ENCODE measurements at regions not wholly inside any gene's neighbourhood (a gene's known extent, or its start where the extent isn't known, plus 50 kb on each side); places are given as distances from the start of the nearest gene placed in this dataset.

DNA sequence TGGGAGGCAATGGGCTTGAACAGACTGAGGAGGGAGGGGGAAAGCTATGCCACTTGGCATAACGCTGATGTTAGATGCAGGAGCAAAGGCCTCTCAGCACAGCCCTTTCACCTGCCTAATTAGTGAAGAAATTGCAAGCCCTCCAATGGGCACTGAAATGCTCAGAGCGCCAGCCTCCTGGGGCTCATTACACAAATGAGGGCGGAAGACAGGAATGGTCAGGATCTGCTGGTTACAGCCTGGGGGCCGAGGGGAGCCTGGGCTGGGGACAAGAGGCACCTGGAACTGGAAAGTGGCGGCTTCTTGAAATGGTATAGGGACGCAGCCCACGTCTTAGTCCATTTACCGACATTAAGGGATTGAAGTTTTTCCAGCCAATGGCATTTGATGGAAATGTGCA, 50.2 kb upstream of the PLET1 start:
- Histone ChIP-seq H3K36me3 (ENCODE audit: insufficient read depth, low read length) (no peaks in the 10 kb centered on the region), H3K9me3 (ENCODE audit: low read length) (no peaks in the 10 kb centered on the region), H3K9ac (ENCODE audit: low read length) (no peak overlapping the region), H3K27me3 (ENCODE audit: low read length) (no peaks in the 10 kb centered on the region), H3K9me2 (replicated peaks; ENCODE audit: insufficient read depth, low read length) (no peaks in the 10 kb centered on the region), H4K20me1 (ENCODE audit: insufficient read depth, low read depth, low read length) (no peaks in the 10 kb centered on the region), H3K4me3 (ENCODE audit: low read length) (no peak overlapping the region), H3K27ac (ENCODE audit: low read length) (no peak overlapping the region), H3K4me1 (ENCODE audit: low read length) (no peaks in the 10 kb centered on the region), H3K4me2 (ENCODE audit: low read depth, low read length, poor library complexity, severe bottlenecking) (no peak overlapping the region), H3K79me2 (ENCODE audit: low read length) (no peaks in the 10 kb centered on the region), H2AFZ (ENCODE audit: low read length) (no peak overlapping the region)
- no peak for DNase-seq

DNA sequence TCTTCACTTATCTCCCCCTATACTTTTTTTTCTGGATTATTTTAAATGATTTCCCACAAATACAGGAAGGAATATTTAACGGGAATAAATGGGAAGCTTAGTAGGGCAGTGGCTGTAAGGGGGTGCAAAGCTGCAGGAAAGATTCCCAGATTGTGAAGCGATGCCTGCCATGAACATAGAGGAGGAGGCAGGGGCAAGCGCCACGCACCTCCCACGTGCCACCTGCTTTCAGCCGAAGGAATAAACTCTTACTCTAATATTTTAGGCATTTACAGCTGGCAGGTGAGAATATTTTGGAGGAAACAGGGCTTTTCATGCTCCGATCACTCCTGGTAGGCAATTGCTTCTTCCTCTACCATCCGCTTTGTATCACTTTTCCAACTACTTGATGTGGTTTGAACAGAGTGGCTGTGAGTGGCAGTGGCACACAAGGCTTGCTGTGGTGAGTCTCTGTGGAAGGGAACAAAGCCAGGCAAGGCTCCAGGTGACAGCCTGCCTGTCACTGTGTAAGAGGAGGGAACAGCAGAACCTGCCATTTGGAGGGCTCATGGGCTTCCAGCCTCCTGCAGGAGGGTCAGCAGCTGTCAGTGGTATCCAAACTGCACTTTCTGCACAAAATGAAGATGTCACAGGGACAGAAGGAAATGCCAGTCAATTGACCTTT, 54.5 kb upstream of the PLET1 start:
- Histone ChIP-seq H3K4me1 (ENCODE audit: low read length) (no peaks in the 10 kb centered on the region), H3K9me3 (ENCODE audit: low read length) (no peaks in the 10 kb centered on the region), H3K27me3 (ENCODE audit: low read length) (no peaks in the 10 kb centered on the region), H3K9ac (ENCODE audit: low read length) (no peak overlapping the region), H3K9me2 (replicated peaks; ENCODE audit: insufficient read depth, low read length) (no peaks in the 10 kb centered on the region), H4K20me1 (ENCODE audit: insufficient read depth, low read depth, low read length) (no peaks in the 10 kb centered on the region), H3K27ac (ENCODE audit: low read length) (no peak overlapping the region), H3K4me2 (ENCODE audit: low read depth, low read length, poor library complexity, severe bottlenecking) (no peak overlapping the region), H3K79me2 (ENCODE audit: low read length) (no peaks in the 10 kb centered on the region), H3K4me3 (ENCODE audit: low read length) (no peak overlapping the region), H2AFZ (ENCODE audit: low read length) (no peak overlapping the region), H3K36me3 (ENCODE audit: insufficient read depth, low read length) (no peaks in the 10 kb centered on the region)
- no peak for DNase-seq

DNA sequence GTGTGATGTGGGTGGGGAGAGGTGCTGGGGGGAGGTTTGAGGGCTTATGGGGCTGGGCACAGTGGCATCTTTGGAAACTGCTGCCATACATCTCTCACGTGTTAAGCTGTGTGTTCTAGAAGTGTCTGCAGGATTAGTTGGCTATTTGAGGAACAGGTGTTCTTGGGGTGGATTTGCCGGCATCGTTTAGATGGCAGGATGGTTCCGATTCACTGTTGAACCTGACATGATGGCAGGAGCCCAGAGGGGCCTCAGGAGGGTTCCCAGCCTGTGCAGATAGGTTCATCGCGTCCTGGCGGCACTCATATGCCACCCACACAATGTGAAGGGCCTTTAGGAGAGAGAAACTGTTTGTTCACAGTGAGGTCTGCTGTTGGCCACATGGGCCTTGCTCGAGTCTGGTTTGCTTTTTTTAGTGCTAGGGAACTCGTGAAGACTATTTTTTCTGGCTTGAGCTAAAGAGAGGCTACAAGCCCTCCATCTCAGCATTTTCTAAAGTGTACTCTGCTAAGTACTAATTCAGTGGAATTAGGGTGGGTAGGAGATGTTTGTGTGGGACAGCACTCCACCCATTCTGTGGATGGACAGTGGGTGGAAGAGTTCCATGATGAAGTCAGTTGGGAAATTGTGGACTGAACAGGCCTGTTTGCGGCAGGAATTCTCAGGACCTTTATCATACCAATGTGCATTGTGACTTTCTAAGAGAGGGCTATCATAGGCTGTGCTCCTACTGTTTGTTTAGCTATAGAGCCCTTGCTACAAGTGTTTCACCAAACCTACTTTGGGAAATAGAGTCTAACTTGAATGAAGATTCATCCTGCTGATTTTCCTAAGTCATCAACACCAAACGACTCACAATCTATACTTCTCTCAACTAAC, 55.4 kb upstream of the PLET1 start:
- no peak overlapping the region for H3K4me2 ChIP-seq (ENCODE audit: low read depth, low read length, poor library complexity, severe bottlenecking)

DNA sequence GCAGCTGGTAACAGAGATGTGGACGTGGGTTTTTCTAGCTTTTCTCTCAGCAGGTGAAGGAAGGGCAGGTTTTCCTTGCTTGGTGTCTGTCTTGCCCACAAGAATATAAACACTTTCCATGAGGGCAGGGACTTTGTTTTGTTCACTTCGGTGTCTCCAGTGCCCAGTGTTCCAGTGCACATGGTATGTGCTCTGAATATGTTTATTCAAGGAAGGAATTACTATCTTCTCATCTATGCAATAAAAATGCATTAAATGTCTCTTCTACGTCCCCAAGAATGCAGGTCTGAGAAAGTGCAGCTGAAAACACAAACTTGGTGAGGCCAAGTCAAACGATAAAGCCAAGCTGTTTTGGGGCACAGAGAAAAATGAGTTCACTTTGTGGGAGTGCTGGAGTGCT, 56.3 kb upstream of the PLET1 start:
- Histone ChIP-seq H4K20me1 (ENCODE audit: insufficient read depth, low read depth, low read length) (no peaks in the 10 kb centered on the region), H3K36me3 (ENCODE audit: insufficient read depth, low read length) (no peaks in the 10 kb centered on the region), H3K27ac (ENCODE audit: low read length) (no peak overlapping the region), H3K9me3 (ENCODE audit: low read length) (no peaks in the 10 kb centered on the region), H3K4me3 (ENCODE audit: low read length) (no peak overlapping the region), H3K79me2 (ENCODE audit: low read length) (no peaks in the 10 kb centered on the region), H3K9ac (ENCODE audit: low read length) (no peak overlapping the region), H3K9me2 (replicated peaks; ENCODE audit: insufficient read depth, low read length) (no peaks in the 10 kb centered on the region), H3K27me3 (ENCODE audit: low read length) (no peaks in the 10 kb centered on the region), H3K4me1 (ENCODE audit: low read length) (no peaks in the 10 kb centered on the region), H2AFZ (ENCODE audit: low read length) (no peak overlapping the region), H3K4me2 (ENCODE audit: low read depth, low read length, poor library complexity, severe bottlenecking) (no peak overlapping the region)
- no peak for DNase-seq

More for the DNA sequence above, 55.4 kb upstream of the PLET1 start:
- Histone ChIP-seq H2AFZ (ENCODE audit: low read length) (no peak overlapping the region), H3K79me2 (ENCODE audit: low read length) (no peaks in the 10 kb centered on the region), H3K4me3 (ENCODE audit: low read length) (no peak overlapping the region), H4K20me1 (ENCODE audit: insufficient read depth, low read depth, low read length) (no peaks in the 10 kb centered on the region), H3K27ac (ENCODE audit: low read length) (no peak overlapping the region), H3K36me3 (ENCODE audit: insufficient read depth, low read length) (no peaks in the 10 kb centered on the region), H3K27me3 (ENCODE audit: low read length) (no peaks in the 10 kb centered on the region), H3K9ac (ENCODE audit: low read length) (no peak overlapping the region), H3K4me1 (ENCODE audit: low read length) (no peaks in the 10 kb centered on the region), H3K9me2 (replicated peaks; ENCODE audit: insufficient read depth, low read length) (no peaks in the 10 kb centered on the region), H3K9me3 (ENCODE audit: low read length) (no peaks in the 10 kb centered on the region)
- DNase-seq: no peak

DNA sequence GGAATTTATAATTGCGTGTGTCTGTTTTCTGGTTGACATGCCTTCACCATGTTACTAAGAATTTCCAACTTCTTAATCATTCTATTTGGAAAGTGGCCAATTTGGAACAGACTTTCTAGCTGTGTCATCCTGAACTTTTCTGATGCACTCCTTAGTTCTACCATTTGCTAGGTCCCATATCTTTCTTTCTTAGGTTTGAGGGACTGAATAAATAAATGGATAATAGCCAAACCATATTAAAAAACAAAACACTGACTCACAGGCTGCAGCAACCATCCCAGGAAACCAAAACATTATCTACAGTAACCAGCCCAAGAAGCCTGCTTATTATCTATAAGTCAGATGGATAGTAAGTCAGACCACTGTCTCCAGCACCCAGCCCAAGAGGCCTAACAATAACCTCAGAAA, 57.5 kb upstream of the PLET1 start:
- no peak for DNase-seq
- H3K9me2 ChIP-seq (replicated peaks; ENCODE audit: insufficient read depth, low read length): no peaks in the 10 kb centered on the region
- no peak overlapping the region for H3K27ac ChIP-seq (ENCODE audit: low read length)
- no peaks in the 10 kb centered on the region for H3K36me3 ChIP-seq (ENCODE audit: insufficient read depth, low read length)
- H2AFZ ChIP-seq (ENCODE audit: low read length): no peak overlapping the region
- no peaks in the 10 kb centered on the region for H3K79me2 ChIP-seq (ENCODE audit: low read length)
- no peaks in the 10 kb centered on the region for H3K9me3 ChIP-seq (ENCODE audit: low read length)
- no peaks in the 10 kb centered on the region for H3K27me3 ChIP-seq (ENCODE audit: low read length)
- no peak overlapping the region for H3K4me3 ChIP-seq (ENCODE audit: low read length)
- no peak overlapping the region for H3K9ac ChIP-seq (ENCODE audit: low read length)
- no peaks in the 10 kb centered on the region for H3K4me1 ChIP-seq (ENCODE audit: low read length)
- no peak overlapping the region for H3K4me2 ChIP-seq (ENCODE audit: low read depth, low read length, poor library complexity, severe bottlenecking)
- no peaks in the 10 kb centered on the region for H4K20me1 ChIP-seq (ENCODE audit: insufficient read depth, low read depth, low read length)

DNA sequence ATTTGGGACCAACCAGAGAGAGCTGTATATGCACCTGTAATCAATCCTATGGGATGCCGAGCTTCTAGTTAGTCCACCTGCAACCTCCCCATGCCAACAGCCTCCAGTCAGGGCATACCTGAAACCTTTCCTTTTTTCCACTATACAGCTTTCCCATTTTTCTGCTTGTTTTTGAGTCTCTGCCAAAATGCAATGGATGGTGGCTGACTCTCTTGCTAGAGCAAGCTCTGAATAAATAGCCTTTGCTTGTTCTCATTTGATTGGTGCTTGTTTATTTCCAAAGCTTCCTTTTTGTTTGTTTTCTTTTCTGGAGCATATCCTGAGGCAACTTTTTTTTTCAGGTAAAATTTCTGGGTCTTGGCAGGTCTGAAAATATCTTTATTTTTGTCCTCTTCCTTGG, 58.0 kb upstream of the PLET1 start:
- H3K4me1 ChIP-seq (ENCODE audit: low read length): no peaks in the 10 kb centered on the region
- no peaks in the 10 kb centered on the region for H4K20me1 ChIP-seq (ENCODE audit: insufficient read depth, low read depth, low read length)
- no peak overlapping the region for H3K9ac ChIP-seq (ENCODE audit: low read length)
- H3K4me3 ChIP-seq (ENCODE audit: low read length): no peak overlapping the region
- no peak overlapping the region for H3K4me2 ChIP-seq (ENCODE audit: low read depth, low read length, poor library complexity, severe bottlenecking)
- no peaks in the 10 kb centered on the region for H3K9me3 ChIP-seq (ENCODE audit: low read length)
- no peaks in the 10 kb centered on the region for H3K79me2 ChIP-seq (ENCODE audit: low read length)
- H3K27me3 ChIP-seq (ENCODE audit: low read length): no peaks in the 10 kb centered on the region
- H3K27ac ChIP-seq (ENCODE audit: low read length): no peak overlapping the region
- no peaks in the 10 kb centered on the region for H3K9me2 ChIP-seq (replicated peaks; ENCODE audit: insufficient read depth, low read length)
- H2AFZ ChIP-seq (ENCODE audit: low read length): no peak overlapping the region
- H3K36me3 ChIP-seq (ENCODE audit: insufficient read depth, low read length): no peaks in the 10 kb centered on the region
- no peak for DNase-seq

DNA sequence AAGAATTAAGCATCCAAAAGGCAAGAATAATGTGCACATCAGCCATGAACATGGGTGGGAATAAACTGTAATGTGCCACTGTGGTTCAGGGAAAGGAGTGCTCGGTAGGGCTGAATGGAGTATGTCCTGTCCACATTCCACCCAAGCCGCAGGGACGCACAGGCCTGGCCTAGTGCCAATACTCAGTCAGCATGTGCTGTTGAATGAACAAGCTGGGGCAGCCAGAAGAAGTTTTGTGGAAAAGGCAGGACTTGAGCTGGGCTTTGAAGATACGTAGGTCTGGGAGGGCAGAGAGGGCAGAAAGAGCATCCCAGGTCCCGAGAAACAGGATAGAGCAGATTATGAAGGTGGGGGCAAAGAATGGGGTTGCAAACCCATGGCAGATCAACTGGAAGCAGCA, 60.0 kb upstream of the PLET1 start:
- H3K79me2 ChIP-seq (ENCODE audit: low read length): no peaks in the 10 kb centered on the region
- H3K27ac ChIP-seq (ENCODE audit: low read length): no peak overlapping the region
- DNase-seq: no peak
- no peak overlapping the region for H3K9ac ChIP-seq (ENCODE audit: low read length)
- no peak overlapping the region for H2AFZ ChIP-seq (ENCODE audit: low read length)
- no peaks in the 10 kb centered on the region for H3K9me2 ChIP-seq (replicated peaks; ENCODE audit: insufficient read depth, low read length)
- H3K4me3 ChIP-seq (ENCODE audit: low read length): no peak overlapping the region
- no peak overlapping the region for H3K4me2 ChIP-seq (ENCODE audit: low read depth, low read length, poor library complexity, severe bottlenecking)
- H3K9me3 ChIP-seq (ENCODE audit: low read length): no peaks in the 10 kb centered on the region
- no peaks in the 10 kb centered on the region for H3K36me3 ChIP-seq (ENCODE audit: insufficient read depth, low read length)
- H4K20me1 ChIP-seq (ENCODE audit: insufficient read depth, low read depth, low read length): no peaks in the 10 kb centered on the region
- H3K27me3 ChIP-seq (ENCODE audit: low read length): no peaks in the 10 kb centered on the region
- H3K4me1 ChIP-seq (ENCODE audit: low read length): no peaks in the 10 kb centered on the region

DNA sequence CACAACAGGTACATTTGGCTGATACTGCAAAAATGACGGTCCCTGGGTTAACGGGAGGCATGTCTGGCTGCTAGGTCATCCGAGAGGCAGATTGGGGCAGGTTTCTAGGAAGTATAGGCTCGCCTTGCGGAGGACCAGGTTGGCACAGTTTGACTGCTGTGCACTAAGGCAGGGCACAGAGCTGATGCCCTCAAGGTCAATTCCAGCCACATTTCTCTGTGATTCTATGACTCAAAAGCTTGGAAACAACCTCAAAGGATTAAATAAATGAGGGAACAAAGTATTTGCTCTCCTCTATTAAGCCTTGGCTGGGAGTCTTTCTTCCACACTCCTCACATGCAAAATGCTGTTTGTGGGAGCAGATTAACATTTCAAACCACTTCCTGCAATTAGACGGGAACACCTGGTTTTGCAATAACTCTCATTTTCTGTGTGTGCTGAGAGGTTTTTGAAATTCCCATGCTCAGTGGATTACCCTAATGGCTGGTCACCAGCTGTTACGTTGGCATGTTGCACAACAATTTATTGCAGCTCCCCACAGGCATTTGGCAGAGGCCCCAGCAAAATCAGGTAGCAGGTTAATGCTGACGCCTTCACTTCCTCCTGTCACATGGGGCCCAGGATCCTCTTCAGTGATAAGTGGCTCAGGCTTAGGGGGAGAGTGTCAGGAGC, 61.0 kb upstream of the PLET1 start:
- H3K9ac ChIP-seq (ENCODE audit: low read length): no peak overlapping the region
- no peak for DNase-seq
- no peak overlapping the region for H3K4me3 ChIP-seq (ENCODE audit: low read length)
- H2AFZ ChIP-seq (ENCODE audit: low read length): no peak overlapping the region
- H3K4me1 ChIP-seq (ENCODE audit: low read length): no peaks in the 10 kb centered on the region
- no peaks in the 10 kb centered on the region for H3K79me2 ChIP-seq (ENCODE audit: low read length)
- H4K20me1 ChIP-seq (ENCODE audit: insufficient read depth, low read depth, low read length): no peaks in the 10 kb centered on the region
- no peak overlapping the region for H3K27ac ChIP-seq (ENCODE audit: low read length)
- no peaks in the 10 kb centered on the region for H3K9me3 ChIP-seq (ENCODE audit: low read length)
- H3K4me2 ChIP-seq (ENCODE audit: low read depth, low read length, poor library complexity, severe bottlenecking): no peak overlapping the region
- no peaks in the 10 kb centered on the region for H3K36me3 ChIP-seq (ENCODE audit: insufficient read depth, low read length)
- no peaks in the 10 kb centered on the region for H3K27me3 ChIP-seq (ENCODE audit: low read length)
- H3K9me2 ChIP-seq (replicated peaks; ENCODE audit: insufficient read depth, low read length): no peaks in the 10 kb centered on the region

All from Karpas-422 (cell line).